ENCODE measurements at regions not wholly inside any gene's neighbourhood (a gene's known extent, or its start where the extent isn't known, plus 50 kb on each side); places are given as distances from the start of the nearest gene placed in this dataset. TPM values are rescaled to one million over a fixed set of nuclear protein-coding genes. Genes with fewer than 3 reads are reported as not detected.

Small RNAs in the stretch of these regions (small RNA-seq; reads per million reads assigned to genes)
- not detected for gene RN7SL582P (ENCODE audit: insufficient read depth)

Measured in H1 (cell line).